ENCODE measurements at regions not wholly inside any gene's neighbourhood (a gene's known extent, or its start where the extent isn't known, plus 50 kb on each side); places are given as distances from the start of the nearest gene placed in this dataset.
"Not testable (repeated sequence)": the region's sequence is repeated elsewhere in the genome, so short reads cannot be mapped to it uniquely, and the experiment has no call there.

GRCh38 chr3:168807448-168807847 lies 711.7 kb upstream of the GOLIM4 start:
- Mint-ChIP-seq H3K4me3 (no peak overlapping the region), H3K4me1 (no peaks in the 10 kb centered on the region), H3K27ac (no peak overlapping the region), H3K36me3 (no peaks in the 10 kb centered on the region), H3K9me3 (ENCODE audit: low read depth) (no peaks in the 10 kb centered on the region), H3K27me3 (no peaks in the 10 kb centered on the region)
- ATAC-seq, result no peak
- CTCF ChIA-PET, result no interaction called here
- DNase-seq, result no peak

GRCh38 chr3:168806871-168807270 lies 711.1 kb upstream of the GOLIM4 start:
- Mint-ChIP-seq H3K4me1 (no peaks in the 10 kb centered on the region), H3K4me3 (no peak overlapping the region), H3K27ac (no peak overlapping the region), H3K27me3 (no peaks in the 10 kb centered on the region), H3K9me3 (ENCODE audit: low read depth) (no peaks in the 10 kb centered on the region), H3K36me3 (no peaks in the 10 kb centered on the region)
- ATAC-seq, result no peak
- CTCF ChIA-PET, result no interaction called here
- DNase-seq, result no peak

GRCh38 chr3:168803536-168803935 lies 707.8 kb upstream of the GOLIM4 start:
- DNase-seq (no peak), ATAC-seq (no peak)
- Mint-ChIP-seq H3K36me3 (no peaks in the 10 kb centered on the region), H3K4me3 (no peak overlapping the region), H3K4me1 (no peaks in the 10 kb centered on the region), H3K27me3 (no peaks in the 10 kb centered on the region), H3K27ac (no peak overlapping the region), H3K9me3 (ENCODE audit: low read depth) (no peaks in the 10 kb centered on the region)
- CTCF ChIA-PET, result no interaction called here

GRCh38 chr3:168802766-168803165 lies 707.0 kb upstream of the GOLIM4 start:
- Mint-ChIP-seq H3K4me1 (no peaks in the 10 kb centered on the region), H3K36me3 (no peaks in the 10 kb centered on the region), H3K4me3 (no peak overlapping the region), H3K27me3 (no peaks in the 10 kb centered on the region), H3K27ac (no peak overlapping the region), H3K9me3 (ENCODE audit: low read depth) (no peaks in the 10 kb centered on the region)
- no peak for DNase-seq
- CTCF ChIA-PET, result no interaction called here
- ATAC-seq, result no peak

GRCh38 chr3:168801794-168802193 lies 706.1 kb upstream of the GOLIM4 start:
- no peaks in the 10 kb centered on the region for H3K9me3 Mint-ChIP-seq (ENCODE audit: low read depth)
- no peak overlapping the region for H3K27ac Mint-ChIP-seq
- H3K36me3 Mint-ChIP-seq, result no peaks in the 10 kb centered on the region
- DNase-seq, result no peak
- H3K27me3 Mint-ChIP-seq, result no peaks in the 10 kb centered on the region
- H3K4me1 Mint-ChIP-seq, result no peaks in the 10 kb centered on the region
- ATAC-seq, result no peak
- H3K4me3 Mint-ChIP-seq, result no peak overlapping the region
- CTCF ChIA-PET, result no interaction called here

GRCh38 chr3:168796339-168796738 lies 700.6 kb upstream of the GOLIM4 start:
- H3K4me1 Mint-ChIP-seq, result no peaks in the 10 kb centered on the region
- DNase-seq (no peak), ATAC-seq (no peak)
- CTCF ChIA-PET, result no interaction called here
- H3K27me3 Mint-ChIP-seq, result no peaks in the 10 kb centered on the region
- no peaks in the 10 kb centered on the region for H3K9me3 Mint-ChIP-seq (ENCODE audit: low read depth)
- no peaks in the 10 kb centered on the region for H3K36me3 Mint-ChIP-seq
- no peak overlapping the region for H3K4me3 Mint-ChIP-seq
- H3K27ac Mint-ChIP-seq, result no peak overlapping the region

GRCh38 chr3:168794427-168794826 lies 698.7 kb upstream of the GOLIM4 start:
- no peak overlapping the region for H3K4me3 Mint-ChIP-seq
- no peak overlapping the region for H3K27ac Mint-ChIP-seq
- CTCF ChIA-PET, result no interaction called here
- H3K4me1 Mint-ChIP-seq, result no peaks in the 10 kb centered on the region
- no peaks in the 10 kb centered on the region for H3K27me3 Mint-ChIP-seq
- DNase-seq (no peak), ATAC-seq (no peak)
- no peaks in the 10 kb centered on the region for H3K36me3 Mint-ChIP-seq
- no peaks in the 10 kb centered on the region for H3K9me3 Mint-ChIP-seq (ENCODE audit: low read depth)

GRCh38 chr3:168782193-168782592 lies 686.5 kb upstream of the GOLIM4 start:
- H3K9me3 Mint-ChIP-seq (ENCODE audit: low read depth), result peaks cover 4% of the 10 kb centered on the region
- no peaks in the 10 kb centered on the region for H3K4me1 Mint-ChIP-seq
- CTCF ChIA-PET, result no interaction called here
- H3K4me3 Mint-ChIP-seq, result no peak overlapping the region
- no peaks in the 10 kb centered on the region for H3K36me3 Mint-ChIP-seq
- DNase-seq (no peak), ATAC-seq (no peak)
- H3K27me3 Mint-ChIP-seq, result no peaks in the 10 kb centered on the region
- H3K27ac Mint-ChIP-seq, result no peak overlapping the region

GRCh38 chr3:168779970-168780645 lies 684.4 kb upstream of the GOLIM4 start:
- H3K4me1 Mint-ChIP-seq; ATAC-seq; H3K4me3 Mint-ChIP-seq; H3K27ac Mint-ChIP-seq; DNase-seq; H3K27me3 Mint-ChIP-seq; H3K36me3 Mint-ChIP-seq; CTCF ChIA-PET; H3K9me3 Mint-ChIP-seq (ENCODE audit: low read depth): not testable (repeated sequence)

- no peak overlapping the region for H3K4me3 Mint-ChIP-seq
- H3K4me1 Mint-ChIP-seq, result no peaks in the 10 kb centered on the region
- ATAC-seq (no peak), DNase-seq (no peak)
- CTCF ChIA-PET, result no interaction called here
- no peak overlapping the region for H3K27ac Mint-ChIP-seq
- H3K9me3 Mint-ChIP-seq (ENCODE audit: low read depth), result peaks cover 4% of the 10 kb centered on the region
- no peaks in the 10 kb centered on the region for H3K27me3 Mint-ChIP-seq
- no peaks in the 10 kb centered on the region for H3K36me3 Mint-ChIP-seq
Observed at GRCh38 chr3:168753724-168754123, 658.0 kb upstream of the GOLIM4 start.

- Mint-ChIP-seq H3K36me3 (no peaks in the 10 kb centered on the region), H3K27ac (no peak overlapping the region), H3K9me3 (ENCODE audit: low read depth) (peaks cover 2% of the 10 kb centered on the region), H3K4me3 (no peak overlapping the region), H3K4me1 (no peaks in the 10 kb centered on the region), H3K27me3 (no peaks in the 10 kb centered on the region)
- CTCF ChIA-PET, result no interaction called here
- ATAC-seq, result no peak
- no peak for DNase-seq
Observed at GRCh38 chr3:168752339-168752738, 656.6 kb upstream of the GOLIM4 start.

GRCh38 chr3:168747697-168748096 lies 652.0 kb upstream of the GOLIM4 start:
- ATAC-seq (no peak), DNase-seq (no peak)
- Mint-ChIP-seq H3K4me1 (no peaks in the 10 kb centered on the region), H3K27me3 (no peaks in the 10 kb centered on the region), H3K9me3 (ENCODE audit: low read depth) (peaks cover 6% of the 10 kb centered on the region), H3K36me3 (no peaks in the 10 kb centered on the region), H3K4me3 (no peak overlapping the region), H3K27ac (no peak overlapping the region)
- CTCF ChIA-PET, result no interaction called here

GRCh38 chr3:168738527-168739325 lies 643.0 kb upstream of the GOLIM4 start:
- no peaks in the 10 kb centered on the region for H3K27me3 Mint-ChIP-seq
- no peak for ATAC-seq
- no peak overlapping the region for H3K4me3 Mint-ChIP-seq
- no peak overlapping the region for H3K27ac Mint-ChIP-seq
- no peaks in the 10 kb centered on the region for H3K4me1 Mint-ChIP-seq
- no peaks in the 10 kb centered on the region for H3K36me3 Mint-ChIP-seq
- DNase-seq, result no peak
- CTCF ChIA-PET, result no interaction called here
- no peaks in the 10 kb centered on the region for H3K9me3 Mint-ChIP-seq (ENCODE audit: low read depth)

- ATAC-seq (no peak), DNase-seq (no peak)
- CTCF ChIA-PET, result no interaction called here
- Mint-ChIP-seq H3K27me3 (no peaks in the 10 kb centered on the region), H3K36me3 (no peaks in the 10 kb centered on the region), H3K27ac (no peak overlapping the region), H3K4me3 (no peak overlapping the region), H3K9me3 (ENCODE audit: low read depth) (peaks cover 3% of the 10 kb centered on the region), H3K4me1 (no peaks in the 10 kb centered on the region)
Observed at GRCh38 chr3:168736202-168736601, 640.5 kb upstream of the GOLIM4 start.
